HEK293 (cell line): ENCODE measurements at regions not wholly inside any gene's neighbourhood (a gene's known extent, or its start where the extent isn't known, plus 50 kb on each side); places are given as distances from the start of the nearest gene placed in this dataset.

ENCODE experiments used
- CTCF ChIA-PET: fragments of 350-600 bp; formaldehyde crosslinking; extraction: SDS; loops from one replicate; lab custom pipeline; 2021; ENCODE audit warnings: antibody characterized with exemption; lab: Yijun Ruan, JAX
- POLR2A ChIA-PET: fragments of 300-600 bp; formaldehyde crosslinking; extraction: SDS; loops from one replicate; lab custom pipeline; 2020; ENCODE audit warnings: antibody characterized with exemption, inconsistent platforms; lab: Yijun Ruan, JAX
- H3K27ac ChIP-seq: fragments of 200-500 bp; sonication (Bioruptor generic); 2 replicates; pipeline ENCODE4 v1.5.1; 2014; ENCODE audit warnings: low read depth, low read length, control low read depth, inconsistent platforms; ENCODE audit errors: extremely low read depth
- H3K36me3 ChIP-seq, 2 experiments: fragments of 200-500 bp in 1 of 2; sonication (Bioruptor generic) in 1 of 2; 1 replicate in 1 of 2; 2 replicates in 1 of 2; pipeline ENCODE4 v1.5.1; 2014 to 2017; ENCODE audit warnings: inconsistent platforms in 2 of 2, low read length in 2 of 2; ENCODE audit not compliant: control insufficient read depth in 2 of 2, insufficient read depth in 1 of 2
- H3K4me1 ChIP-seq: fragments of 200-500 bp; sonication (Bioruptor generic); 2 replicates; pipeline ENCODE4 v1.5.1; 2014; ENCODE audit warnings: mild to moderate bottlenecking, low read length, inconsistent platforms; ENCODE audit not compliant: control insufficient read depth, insufficient read depth
- H3K4me3 ChIP-seq: 2 replicates; pipeline ENCODE4 v1.5.1; 2011; ENCODE audit warnings: low read depth, mild to moderate bottlenecking, control low read depth, low read length, moderate library complexity
- H3K9me3 ChIP-seq: fragments of 200-500 bp; sonication (Bioruptor generic); 2 replicates; pipeline ENCODE4 v1.5.1; 2014; ENCODE audit warnings: low read depth, low read length, inconsistent platforms; ENCODE audit not compliant: control insufficient read depth, insufficient read depth
- BCL11A ChIP-seq: fragments of 450-650 bp; formaldehyde crosslinking; IDR thresholded peaks from 2 replicates; pipeline ENCODE4 v1.5.1; 2016; ENCODE audit warnings: low read depth, missing biosample characterization, missing genetic modification characterization
- FEZF1 ChIP-seq: fragments of 450-650 bp; formaldehyde crosslinking; IDR thresholded peaks from 2 replicates; pipeline ENCODE4 v1.5.1; 2016; ENCODE audit warnings: missing biosample characterization, missing genetic modification characterization
- HOXA7 ChIP-seq: sonication (generic); formaldehyde crosslinking; IDR thresholded peaks from 2 replicates; pipeline ENCODE4 v1.8.1; 2022; ENCODE audit warnings: missing genetic modification reagents, borderline replicate concordance
- IKZF3 ChIP-seq: fragments of 450-650 bp; IDR thresholded peaks from 2 replicates; pipeline ENCODE4 v1.5.0; 2018; ENCODE audit warnings: missing biosample characterization, mild to moderate bottlenecking, missing genetic modification characterization, moderate library complexity
- KLF16 ChIP-seq: fragments of 450-650 bp; formaldehyde crosslinking; IDR thresholded peaks from 2 replicates; pipeline ENCODE4 v1.5.1; 2017; ENCODE audit warnings: missing biosample characterization, missing genetic modification characterization
- ZBTB7A ChIP-seq: fragments of 450-650 bp; formaldehyde crosslinking; IDR thresholded peaks from 2 replicates; pipeline ENCODE4 v1.5.1; 2016; ENCODE audit warnings: low read depth, missing biosample characterization, missing genetic modification characterization
- ZBTB8A ChIP-seq: fragments of 450-650 bp; formaldehyde crosslinking; IDR thresholded peaks from 2 replicates; pipeline ENCODE4 v1.5.1; 2016; ENCODE audit warnings: missing biosample characterization, missing genetic modification characterization
- ZNF133 ChIP-seq: fragments of 450-650 bp; formaldehyde crosslinking; IDR thresholded peaks from 2 replicates; pipeline ENCODE4 v1.5.1; 2016; ENCODE audit warnings: missing biosample characterization, missing genetic modification characterization
- ZNF140 ChIP-seq: fragments of 450-650 bp; formaldehyde crosslinking; IDR thresholded peaks from 2 replicates; pipeline ENCODE4 v1.5.1; 2016; ENCODE audit warnings: missing biosample characterization, missing genetic modification characterization
- ZNF146 ChIP-seq: fragments of 450-650 bp; formaldehyde crosslinking; IDR thresholded peaks from 2 replicates; pipeline ENCODE4 v1.5.1; 2016; ENCODE audit warnings: missing biosample characterization, missing genetic modification characterization
- ZNF19 ChIP-seq: fragments of 450-650 bp; formaldehyde crosslinking; IDR thresholded peaks from 2 replicates; pipeline ENCODE4; 2016; ENCODE audit warnings: missing biosample characterization, missing genetic modification characterization, low read depth
- ZNF2 ChIP-seq: fragments of 450-650 bp; formaldehyde crosslinking; IDR thresholded peaks from 2 replicates; pipeline ENCODE4 v1.5.1; 2016; ENCODE audit warnings: missing biosample characterization, missing genetic modification characterization
- ZNF202 ChIP-seq: fragments of 450-650 bp; formaldehyde crosslinking; IDR thresholded peaks from 2 replicates; pipeline ENCODE4 v1.5.1; 2016; ENCODE audit warnings: missing biosample characterization, missing genetic modification characterization, borderline replicate concordance
- ZNF214 ChIP-seq: fragments of 450-650 bp; formaldehyde crosslinking; IDR thresholded peaks from 2 replicates; pipeline ENCODE4 v1.5.1; 2017; ENCODE audit warnings: missing biosample characterization, mild to moderate bottlenecking, missing genetic modification characterization, borderline replicate concordance
- ZNF24 ChIP-seq: fragments of 450-650 bp; formaldehyde crosslinking; IDR thresholded peaks from 2 replicates; pipeline ENCODE4 v1.5.1; 2016; ENCODE audit warnings: missing biosample characterization, missing genetic modification characterization
- ZNF354C ChIP-seq: fragments of 450-650 bp; formaldehyde crosslinking; IDR thresholded peaks from 2 replicates; pipeline ENCODE4 v1.5.1; 2016; ENCODE audit warnings: missing biosample characterization, missing genetic modification characterization, low read depth, borderline replicate concordance
- ZNF404 ChIP-seq: fragments of 450-650 bp; formaldehyde crosslinking; IDR thresholded peaks from 2 replicates; pipeline ENCODE4 v1.5.1; 2017; ENCODE audit warnings: missing biosample characterization, missing genetic modification characterization
- ZNF433 ChIP-seq: fragments of 450-650 bp; formaldehyde crosslinking; IDR thresholded peaks from 2 replicates; pipeline ENCODE4 v1.5.1; 2016; ENCODE audit warnings: missing biosample characterization, missing genetic modification characterization, low read depth
- ZNF510 ChIP-seq: fragments of 450-650 bp; formaldehyde crosslinking; IDR thresholded peaks from 2 replicates; pipeline ENCODE4 v1.5.1; 2018; ENCODE audit warnings: mild to moderate bottlenecking, missing genetic modification characterization, missing biosample characterization; ENCODE audit not compliant: insufficient replicate concordance
- ZNF544 ChIP-seq: fragments of 450-650 bp; formaldehyde crosslinking; IDR thresholded peaks from 2 replicates; pipeline ENCODE4 v1.5.0; 2017; ENCODE audit warnings: missing biosample characterization, missing genetic modification characterization
- ZNF610 ChIP-seq: fragments of 450-650 bp; formaldehyde crosslinking; IDR thresholded peaks from 2 replicates; pipeline ENCODE4 v1.5.1; 2016; ENCODE audit warnings: missing biosample characterization, missing genetic modification characterization, borderline replicate concordance
- ZNF670 ChIP-seq: fragments of 450-650 bp; formaldehyde crosslinking; IDR thresholded peaks from 2 replicates; pipeline ENCODE4 v1.5.1; 2016; ENCODE audit warnings: missing biosample characterization, missing genetic modification characterization, low read depth
- ZNF677 ChIP-seq: fragments of 450-650 bp; IDR thresholded peaks from 2 replicates; pipeline ENCODE4 v1.5.0; 2018; ENCODE audit warnings: missing biosample characterization, mild to moderate bottlenecking, missing genetic modification characterization, moderate library complexity
- ZNF777 ChIP-seq: fragments of 450-650 bp; formaldehyde crosslinking; IDR thresholded peaks from 2 replicates; pipeline ENCODE4 v1.5.1; 2017; ENCODE audit warnings: missing biosample characterization, missing genetic modification characterization, borderline replicate concordance
- ZNF792 ChIP-seq: fragments of 450-650 bp; formaldehyde crosslinking; IDR thresholded peaks from 2 replicates; pipeline ENCODE4 v1.5.1; 2016; ENCODE audit warnings: missing biosample characterization, missing genetic modification characterization
- ZSCAN30 ChIP-seq: fragments of 450-650 bp; IDR thresholded peaks from 2 replicates; pipeline ENCODE4 v1.5.1; 2018; ENCODE audit warnings: missing biosample characterization, mild to moderate bottlenecking, missing genetic modification characterization, moderate library complexity
- TF ChIP-seq, protein P1 (sequence below): fragments of 450-650 bp; formaldehyde crosslinking; IDR thresholded peaks from 2 replicates; pipeline ENCODE4 v1.5.1; 2016; ENCODE audit warnings: missing biosample characterization, missing genetic modification characterization, low read depth
- TF ChIP-seq, protein P2 (sequence below): fragments of 450-650 bp; formaldehyde crosslinking; IDR thresholded peaks from 2 replicates; pipeline ENCODE4 v1.5.1; 2016; ENCODE audit warnings: missing biosample characterization, missing genetic modification characterization
- TF ChIP-seq, protein P3 (sequence below): fragments of 450-650 bp; formaldehyde crosslinking; IDR thresholded peaks from 2 replicates; pipeline ENCODE4 v1.5.1; 2016; ENCODE audit warnings: missing biosample characterization, missing genetic modification characterization, low read depth

DNA sequence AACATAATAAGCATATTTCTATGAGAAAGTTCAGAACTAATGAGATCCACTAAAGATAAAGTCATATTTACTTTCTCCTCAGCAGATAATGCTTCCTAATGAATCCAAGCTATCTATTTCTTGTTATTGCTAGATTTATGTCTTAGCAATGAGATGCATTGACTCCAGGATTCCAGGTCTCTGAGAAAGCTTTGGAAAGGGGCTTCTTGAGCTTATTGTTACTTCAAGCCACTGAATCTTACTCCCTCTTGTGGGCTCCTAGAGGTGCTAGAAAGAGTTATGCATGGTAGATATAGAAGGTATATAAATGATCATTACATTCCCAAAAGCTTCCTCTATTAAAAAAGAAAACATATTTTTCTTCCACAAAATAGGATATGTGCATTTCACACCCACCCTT lies 246.4 kb upstream of the ADAMTS5 start:
- TF ChIP-seq IKZF3 (tag by site-specific recombination) (no peak), ZNF140 (tag by site-specific recombination) (no peak), ZBTB8A (no peak), ZNF354C (tag by site-specific recombination) (no peak), ZNF670 (tag by site-specific recombination) (no peak), ZNF146 (tag by site-specific recombination) (no peak), ZNF19 (tag by site-specific recombination) (no peak), ZNF777 (no peak)
- POLR2A ChIA-PET: interaction anchor here (1.1 kb wide), 1 partner anchor 246 kb away, joined by 3 read pairs; the partner anchor contains the start of gene ADAMTS5
- H3K9me3 ChIP-seq: peaks cover 2% of the 10 kb centered on the region; the same call in 1 of the 2 replicates
- CTCF ChIA-PET: interaction anchor here (0.6 to 2.7 kb wide), 15 partner anchors 8 to 864 kb away, joined by 3 to 13 read pairs (median 4); no protein-coding TSS in a partner anchor
- 0 out of 2 replicates have a peak, but pooled peaks cover 3% of the 10 kb centered on the region for H3K4me1 ChIP-seq
- no peak overlapping the region for H3K27ac ChIP-seq
- H3K4me3 ChIP-seq: no peak overlapping the region
- no peaks in the 10 kb centered on the region for H3K36me3 ChIP-seq

DNA sequence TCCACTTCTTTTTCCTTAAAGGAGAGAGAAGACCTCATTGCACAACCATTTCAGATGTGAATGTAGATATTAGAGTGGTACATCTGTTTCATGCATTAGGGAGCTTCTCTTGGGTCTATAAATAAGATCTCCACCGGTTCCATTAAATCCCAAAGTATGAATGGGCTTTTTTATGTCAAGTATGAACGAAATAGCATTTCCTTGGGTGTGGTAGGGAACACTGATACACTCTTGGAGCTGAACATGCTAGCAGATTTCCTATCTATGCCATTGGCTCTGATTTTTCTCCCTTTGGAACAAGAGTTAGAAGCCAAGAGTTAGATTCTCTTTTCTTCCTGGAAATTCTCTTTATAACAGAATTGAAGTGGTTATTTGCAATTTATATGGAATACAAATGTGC lies 245.6 kb upstream of the ADAMTS5 start:
- CTCF ChIA-PET: interaction anchor here (0.9 to 2.7 kb wide), 4 partner anchors 251 to 534 kb away, joined by 3 to 13 read pairs (median 11); no protein-coding TSS in a partner anchor
- no peaks in the 10 kb centered on the region for H3K36me3 ChIP-seq
- POLR2A ChIA-PET: no interaction called here
- no peak overlapping the region for H3K27ac ChIP-seq
- TF ChIP-seq, protein P1, sequence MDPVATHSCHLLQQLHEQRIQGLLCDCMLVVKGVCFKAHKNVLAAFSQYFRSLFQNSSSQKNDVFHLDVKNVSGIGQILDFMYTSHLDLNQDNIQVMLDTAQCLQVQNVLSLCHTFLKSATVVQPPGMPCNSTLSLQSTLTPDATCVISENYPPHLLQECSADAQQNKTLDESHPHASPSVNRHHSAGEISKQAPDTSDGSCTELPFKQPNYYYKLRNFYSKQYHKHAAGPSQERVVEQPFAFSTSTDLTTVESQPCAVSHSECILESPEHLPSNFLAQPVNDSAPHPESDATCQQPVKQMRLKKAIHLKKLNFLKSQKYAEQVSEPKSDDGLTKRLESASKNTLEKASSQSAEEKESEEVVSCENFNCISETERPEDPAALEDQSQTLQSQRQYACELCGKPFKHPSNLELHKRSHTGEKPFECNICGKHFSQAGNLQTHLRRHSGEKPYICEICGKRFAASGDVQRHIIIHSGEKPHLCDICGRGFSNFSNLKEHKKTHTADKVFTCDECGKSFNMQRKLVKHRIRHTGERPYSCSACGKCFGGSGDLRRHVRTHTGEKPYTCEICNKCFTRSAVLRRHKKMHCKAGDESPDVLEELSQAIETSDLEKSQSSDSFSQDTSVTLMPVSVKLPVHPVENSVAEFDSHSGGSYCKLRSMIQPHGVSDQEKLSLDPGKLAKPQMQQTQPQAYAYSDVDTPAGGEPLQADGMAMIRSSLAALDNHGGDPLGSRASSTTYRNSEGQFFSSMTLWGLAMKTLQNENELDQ (tag by site-specific recombination): no peak
- TF ChIP-seq ZSCAN30 (tag by site-specific recombination): no peak
- TF ChIP-seq ZNF610: no peak
- no peak for TF ChIP-seq ZNF677
- no peak for TF ChIP-seq ZNF544
- TF ChIP-seq ZNF214: no peak
- TF ChIP-seq, protein P2, sequence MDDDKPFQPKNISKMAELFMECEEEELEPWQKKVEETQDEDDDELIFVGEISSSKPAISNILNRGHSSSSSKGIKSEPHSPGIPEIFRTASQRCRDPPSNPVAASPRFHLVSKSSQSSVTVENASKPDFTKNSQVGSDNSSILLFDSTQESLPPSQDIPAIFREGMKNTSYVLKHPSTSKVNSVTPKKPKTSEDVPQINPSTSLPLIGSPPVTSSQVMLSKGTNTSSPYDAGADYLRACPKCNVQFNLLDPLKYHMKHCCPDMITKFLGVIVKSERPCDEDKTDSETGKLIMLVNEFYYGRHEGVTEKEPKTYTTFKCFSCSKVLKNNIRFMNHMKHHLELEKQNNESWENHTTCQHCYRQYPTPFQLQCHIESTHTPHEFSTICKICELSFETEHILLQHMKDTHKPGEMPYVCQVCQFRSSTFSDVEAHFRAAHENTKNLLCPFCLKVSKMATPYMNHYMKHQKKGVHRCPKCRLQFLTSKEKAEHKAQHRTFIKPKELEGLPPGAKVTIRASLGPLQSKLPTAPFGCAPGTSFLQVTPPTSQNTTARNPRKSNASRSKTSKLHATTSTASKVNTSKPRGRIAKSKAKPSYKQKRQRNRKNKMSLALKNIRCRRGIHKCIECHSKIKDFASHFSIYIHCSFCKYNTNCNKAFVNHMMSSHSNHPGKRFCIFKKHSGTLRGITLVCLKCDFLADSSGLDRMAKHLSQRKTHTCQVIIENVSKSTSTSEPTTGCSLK (tag by site-specific recombination): no peak
- no peak for TF ChIP-seq ZNF24 (tag by site-specific recombination)
- no peak for TF ChIP-seq BCL11A
- H3K4me1 ChIP-seq: 0 out of 2 replicates have a peak, but pooled peaks cover 3% of the 10 kb centered on the region
- peaks cover 2% of the 10 kb centered on the region; the same call in 1 of the 2 replicates for H3K9me3 ChIP-seq
- H3K4me3 ChIP-seq: no peak overlapping the region

DNA sequence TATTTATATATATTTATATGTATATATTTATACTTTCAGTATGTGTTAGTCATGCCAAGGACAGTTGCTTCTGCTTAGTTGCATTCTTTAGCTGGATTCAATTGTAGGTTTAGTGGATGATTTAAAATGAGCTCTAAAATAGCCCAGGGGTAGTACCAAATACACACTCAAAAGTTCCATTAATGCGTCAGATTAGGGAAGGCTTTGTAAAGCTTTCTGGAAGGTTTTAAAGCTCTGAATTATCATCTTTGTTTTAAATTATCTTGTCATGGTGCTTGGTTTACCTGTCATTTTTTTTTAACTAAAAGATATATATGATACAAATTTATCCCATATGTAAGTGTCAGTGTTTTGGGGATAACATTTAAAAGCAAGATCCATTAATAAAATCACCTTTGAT lies 242.7 kb upstream of the ADAMTS5 start:
- POLR2A ChIA-PET: no interaction called here
- CTCF ChIA-PET: interaction anchor here (1.7 kb wide), 1 partner anchor 328 kb away, joined by 4 read pairs; no protein-coding TSS in a partner anchor
- Histone ChIP-seq H3K4me1 (0 out of 2 replicates have a peak, but pooled peaks cover 3% of the 10 kb centered on the region), H3K4me3 (no peak overlapping the region), H3K36me3 (no peaks in the 10 kb centered on the region), H3K27ac (no peak overlapping the region), H3K9me3 (peaks cover 2% of the 10 kb centered on the region; the same call in 1 of the 2 replicates)
- no peak for TF ChIP-seq ZNF792 (tag by site-specific recombination)
- no peak for TF ChIP-seq FEZF1
- TF ChIP-seq HOXA7 (CRISPR knock-in tag): no peak
- TF ChIP-seq ZNF202 (tag by site-specific recombination): no peak
- TF ChIP-seq KLF16 (tag by site-specific recombination): no peak
- TF ChIP-seq ZNF133 (tag by site-specific recombination): no peak
- TF ChIP-seq ZNF404 (tag by site-specific recombination): no peak
- TF ChIP-seq ZNF510 (tag by site-specific recombination): no peak
- no peak for TF ChIP-seq ZNF2 (tag by site-specific recombination)
- TF ChIP-seq ZBTB7A: no peak
- TF ChIP-seq ZNF433 (tag by site-specific recombination): no peak
- TF ChIP-seq, protein P3, sequence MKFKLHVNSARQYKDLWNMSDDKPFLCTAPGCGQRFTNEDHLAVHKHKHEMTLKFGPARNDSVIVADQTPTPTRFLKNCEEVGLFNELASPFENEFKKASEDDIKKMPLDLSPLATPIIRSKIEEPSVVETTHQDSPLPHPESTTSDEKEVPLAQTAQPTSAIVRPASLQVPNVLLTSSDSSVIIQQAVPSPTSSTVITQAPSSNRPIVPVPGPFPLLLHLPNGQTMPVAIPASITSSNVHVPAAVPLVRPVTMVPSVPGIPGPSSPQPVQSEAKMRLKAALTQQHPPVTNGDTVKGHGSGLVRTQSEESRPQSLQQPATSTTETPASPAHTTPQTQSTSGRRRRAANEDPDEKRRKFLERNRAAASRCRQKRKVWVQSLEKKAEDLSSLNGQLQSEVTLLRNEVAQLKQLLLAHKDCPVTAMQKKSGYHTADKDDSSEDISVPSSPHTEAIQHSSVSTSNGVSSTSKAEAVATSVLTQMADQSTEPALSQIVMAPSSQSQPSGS (tag by site-specific recombination): no peak
- no peak for TF ChIP-seq ZNF146 (tag by site-specific recombination)
